ENCODE measurements at regions not wholly inside any gene's neighbourhood (a gene's known extent, or its start where the extent isn't known, plus 50 kb on each side); places are given as distances from the start of the nearest gene placed in this dataset.

DNA sequence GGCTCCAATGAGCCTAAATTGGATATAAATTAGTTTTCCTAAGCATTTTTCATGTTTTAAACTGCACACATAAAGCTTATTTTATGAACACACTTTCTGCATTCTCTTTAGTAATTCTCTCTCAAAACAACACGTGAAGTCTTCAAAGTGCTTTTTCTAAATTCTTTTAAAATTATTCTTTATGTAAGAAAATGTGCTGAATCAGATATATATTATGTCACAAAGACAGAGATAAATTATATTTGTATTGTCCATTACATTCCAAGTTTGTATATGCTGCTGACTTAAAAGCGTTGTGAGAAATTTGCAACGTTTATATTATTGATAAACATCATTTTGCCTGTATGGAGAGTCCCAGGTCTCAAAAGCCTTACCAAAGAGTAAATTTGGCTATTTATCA lies 465.2 kb downstream of the BCAT1 start:
- TF ChIP-seq, protein P1, sequence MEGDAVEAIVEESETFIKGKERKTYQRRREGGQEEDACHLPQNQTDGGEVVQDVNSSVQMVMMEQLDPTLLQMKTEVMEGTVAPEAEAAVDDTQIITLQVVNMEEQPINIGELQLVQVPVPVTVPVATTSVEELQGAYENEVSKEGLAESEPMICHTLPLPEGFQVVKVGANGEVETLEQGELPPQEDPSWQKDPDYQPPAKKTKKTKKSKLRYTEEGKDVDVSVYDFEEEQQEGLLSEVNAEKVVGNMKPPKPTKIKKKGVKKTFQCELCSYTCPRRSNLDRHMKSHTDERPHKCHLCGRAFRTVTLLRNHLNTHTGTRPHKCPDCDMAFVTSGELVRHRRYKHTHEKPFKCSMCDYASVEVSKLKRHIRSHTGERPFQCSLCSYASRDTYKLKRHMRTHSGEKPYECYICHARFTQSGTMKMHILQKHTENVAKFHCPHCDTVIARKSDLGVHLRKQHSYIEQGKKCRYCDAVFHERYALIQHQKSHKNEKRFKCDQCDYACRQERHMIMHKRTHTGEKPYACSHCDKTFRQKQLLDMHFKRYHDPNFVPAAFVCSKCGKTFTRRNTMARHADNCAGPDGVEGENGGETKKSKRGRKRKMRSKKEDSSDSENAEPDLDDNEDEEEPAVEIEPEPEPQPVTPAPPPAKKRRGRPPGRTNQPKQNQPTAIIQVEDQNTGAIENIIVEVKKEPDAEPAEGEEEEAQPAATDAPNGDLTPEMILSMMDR (IDR thresholded peaks at IDR 0.05; ENCODE audit: insufficient read depth, low read length, poor library complexity, severe bottlenecking), result no peak
- no peak for TF ChIP-seq EZH2phosphoT487 (conservative IDR thresholded peaks at IDR 0.05; ENCODE audit: low read length)
